SHP77 treated with DMSO at 0.1 percent for 48 hours (cell line): ENCODE measurements at regions not wholly inside any gene's neighbourhood (a gene's known extent, or its start where the extent isn't known, plus 50 kb on each side); places are given as distances from the start of the nearest gene placed in this dataset.

Experiments
- DNase-seq: peaks from one replicate; lab custom pipeline; 2025; lab: John Stamatoyannopoulos, UW

- peak; percentile 2 for DNase-seq
These were observed 378.9 kb downstream of the PMP22 start for GRCh38 chr17:14886200-14886739.

GRCh38 chr17:14882131-14882530 lies 383.0 kb downstream of the PMP22 start:
- no peak for DNase-seq

GRCh38 chr17:14875557-14876412 lies 389.3 kb downstream of the PMP22 start:
- no peak for DNase-seq

GRCh38 chr17:14873996-14874395 lies 391.1 kb downstream of the PMP22 start:
- no peak for DNase-seq

GRCh38 chr17:14873540-14873939 lies 391.6 kb downstream of the PMP22 start:
- DNase-seq, result no peak

GRCh38 chr17:14871921-14872320 lies 393.2 kb downstream of the PMP22 start:
- no peak for DNase-seq

GRCh38 chr17:14866266-14866665 lies 398.9 kb downstream of the PMP22 start:
- DNase-seq, result no peak

GRCh38 chr17:14864127-14864526 lies 401.0 kb downstream of the PMP22 start:
- DNase-seq, result no peak

- no peak for DNase-seq
These were observed 405.6 kb downstream of the PMP22 start for GRCh38 chr17:14859542-14859941.

GRCh38 chr17:14856176-14856575 lies 408.9 kb downstream of the PMP22 start:
- DNase-seq, result no peak

GRCh38 chr17:14854691-14855090 lies 410.4 kb downstream of the PMP22 start:
- DNase-seq, result no peak

GRCh38 chr17:14845591-14846281 lies 419.4 kb downstream of the PMP22 start:
- DNase-seq, result no peak

GRCh38 chr17:14843086-14843795 lies 421.9 kb downstream of the PMP22 start:
- DNase-seq, result no peak

- no peak for DNase-seq
These were observed 424.4 kb downstream of the PMP22 start for GRCh38 chr17:14840616-14841231.

- DNase-seq, result no peak
These were observed 426.6 kb downstream of the PMP22 start for GRCh38 chr17:14838567-14838966.

- no peak for DNase-seq
These were observed 431.8 kb downstream of the PMP22 start for GRCh38 chr17:14833201-14833785.

- DNase-seq, result no peak
These were observed 433.6 kb downstream of the PMP22 start for GRCh38 chr17:14831491-14831890.

GRCh38 chr17:14827396-14827919 lies 437.7 kb downstream of the PMP22 start:
- DNase-seq, result no peak

GRCh38 chr17:14826358-14826757 lies 438.8 kb downstream of the PMP22 start:
- DNase-seq, result no peak

- no peak for DNase-seq
These were observed 446.7 kb downstream of the PMP22 start for GRCh38 chr17:14818469-14818868.

- no peak for DNase-seq
These were observed 450.0 kb downstream of the PMP22 start for GRCh38 chr17:14815079-14815478.
